ENCODE measurements at regions not wholly inside any gene's neighbourhood (a gene's known extent, or its start where the extent isn't known, plus 50 kb on each side); places are given as distances from the start of the nearest gene placed in this dataset.

DNA sequence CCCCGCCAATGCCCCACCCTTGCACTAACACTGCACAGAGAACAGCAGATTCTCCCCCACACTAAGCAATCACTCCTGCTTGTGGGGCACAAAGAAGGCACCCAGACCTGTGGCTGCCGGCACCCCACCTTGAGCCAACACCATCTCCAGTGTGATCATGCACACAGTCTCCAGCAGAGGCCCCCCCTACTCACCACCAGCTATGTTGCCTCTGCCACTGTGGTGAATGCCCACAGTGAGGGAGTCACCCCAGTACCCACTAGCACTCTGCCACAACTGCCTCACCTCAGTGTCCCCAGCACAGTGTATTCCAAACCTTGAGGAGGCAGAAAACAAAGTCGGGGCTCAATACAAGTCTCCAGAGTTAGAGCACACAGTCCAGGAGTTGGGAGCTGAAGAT, 261.7 kb upstream of the SSTR1 start:
- peaks cover 1% of the 10 kb centered on the region for H3K36me3 Mint-ChIP-seq
- DNase-seq (no peak), ATAC-seq (ENCODE audit: low read depth) (no peak)
- H3K9me3 Mint-ChIP-seq: peaks cover 16% of the 10 kb centered on the region
- H3K4me1 Mint-ChIP-seq: no peaks in the 10 kb centered on the region
- no peak overlapping the region for H3K4me3 Mint-ChIP-seq
- H3K27ac Mint-ChIP-seq: no peak overlapping the region
- POLR2A ChIA-PET: no interaction called here
- H3K27me3 Mint-ChIP-seq: peaks cover 2% of the 10 kb centered on the region

GRCh38 chr14:37946819-37947218, 260.9 kb upstream of the SSTR1 start:
- Mint-ChIP-seq H3K27ac (no peak overlapping the region), H3K36me3 (peaks cover 1% of the 10 kb centered on the region), H3K27me3 (no peaks in the 10 kb centered on the region), H3K4me3 (no peak overlapping the region), H3K4me1 (no peaks in the 10 kb centered on the region), H3K9me3 (peaks cover 16% of the 10 kb centered on the region)
- POLR2A ChIA-PET: no interaction called here
- no peak for DNase-seq
- no peak for ATAC-seq (ENCODE audit: low read depth)

- POLR2A ChIA-PET: no interaction called here
- no peak overlapping the region for H3K4me3 Mint-ChIP-seq
- DNase-seq: no peak
- no peaks in the 10 kb centered on the region for H3K4me1 Mint-ChIP-seq
- peaks cover 1% of the 10 kb centered on the region for H3K36me3 Mint-ChIP-seq
- no peaks in the 10 kb centered on the region for H3K27me3 Mint-ChIP-seq
- no peak overlapping the region for H3K27ac Mint-ChIP-seq
- H3K9me3 Mint-ChIP-seq: peaks cover 16% of the 10 kb centered on the region
- no peak for ATAC-seq (ENCODE audit: low read depth)
Observed at GRCh38 chr14:37948266-37948665, 259.4 kb upstream of the SSTR1 start.

DNA sequence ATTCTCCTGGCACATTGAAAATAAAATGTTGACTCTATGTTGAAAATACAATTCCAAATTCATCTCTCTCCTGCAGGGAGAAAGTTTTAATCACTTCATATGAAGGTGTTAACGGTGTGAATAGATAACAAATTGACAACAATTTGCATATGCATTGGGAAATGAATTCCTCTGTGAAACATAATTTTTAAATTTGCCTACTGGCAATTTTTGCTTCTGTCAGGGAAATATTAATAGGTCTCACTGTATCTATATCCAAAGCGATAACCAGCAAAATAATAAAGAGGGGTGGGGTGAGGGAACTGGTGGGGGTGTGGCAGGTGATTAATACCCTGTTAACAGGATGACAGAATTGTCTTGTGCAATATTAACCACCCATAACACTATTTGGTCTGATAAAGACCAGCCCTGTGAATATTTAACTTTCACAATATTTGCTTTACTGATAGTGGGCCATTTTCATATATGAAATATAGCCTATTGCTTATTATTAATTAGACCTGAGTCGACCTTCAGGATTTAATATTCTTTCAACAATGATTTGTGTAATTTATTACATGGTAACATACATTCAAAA, 239.0 kb upstream of the SSTR1 start:
- H3K27me3 Mint-ChIP-seq: no peaks in the 10 kb centered on the region
- no peaks in the 10 kb centered on the region for H3K36me3 Mint-ChIP-seq
- POLR2A ChIA-PET: no interaction called here
- H3K27ac Mint-ChIP-seq: no peak overlapping the region
- ATAC-seq (ENCODE audit: low read depth): no peak
- no peaks in the 10 kb centered on the region for H3K9me3 Mint-ChIP-seq
- no peak for DNase-seq
- no peak overlapping the region for H3K4me3 Mint-ChIP-seq
- peaks cover 5% of the 10 kb centered on the region for H3K4me1 Mint-ChIP-seq

DNA sequence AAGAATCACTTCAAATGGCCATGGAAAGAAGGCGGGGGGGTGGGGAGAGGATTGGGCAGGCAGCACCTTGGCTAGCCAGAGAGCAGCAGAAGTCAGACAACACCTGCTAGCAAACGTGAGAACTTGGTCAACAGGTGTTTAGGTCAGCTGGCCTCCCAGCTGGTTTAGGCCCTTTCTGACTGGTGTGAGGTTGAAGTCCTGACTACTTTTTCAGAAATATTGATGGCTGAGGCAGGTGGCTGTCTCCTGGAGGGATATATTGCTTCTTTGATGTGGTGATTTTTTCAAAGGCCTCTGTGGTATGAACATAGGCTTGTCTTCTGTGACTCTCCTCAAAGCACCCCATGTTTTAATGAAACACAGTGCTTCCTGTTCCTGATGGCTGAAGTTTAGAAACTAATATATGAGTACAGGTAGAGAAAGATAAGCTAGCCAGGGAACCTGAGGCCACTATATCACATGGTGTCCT, 238.2 kb upstream of the SSTR1 start:
- Mint-ChIP-seq H3K36me3 (no peaks in the 10 kb centered on the region), H3K9me3 (no peaks in the 10 kb centered on the region), H3K4me3 (no peak overlapping the region), H3K4me1 (peaks cover 5% of the 10 kb centered on the region), H3K27me3 (no peaks in the 10 kb centered on the region), H3K27ac (peak overlapping the region; percentile 14)
- POLR2A ChIA-PET: no interaction called here
- no peak for DNase-seq
- ATAC-seq (ENCODE audit: low read depth): no peak

- no peak for DNase-seq
- POLR2A ChIA-PET: no interaction called here
- Mint-ChIP-seq H3K9me3 (no peaks in the 10 kb centered on the region), H3K36me3 (no peaks in the 10 kb centered on the region), H3K27me3 (no peaks in the 10 kb centered on the region), H3K27ac (no peak overlapping the region), H3K4me1 (peaks cover 5% of the 10 kb centered on the region), H3K4me3 (no peak overlapping the region)
- ATAC-seq (ENCODE audit: low read depth): no peak
Observed at GRCh38 chr14:37970696-37971095, 237.0 kb upstream of the SSTR1 start.

DNA sequence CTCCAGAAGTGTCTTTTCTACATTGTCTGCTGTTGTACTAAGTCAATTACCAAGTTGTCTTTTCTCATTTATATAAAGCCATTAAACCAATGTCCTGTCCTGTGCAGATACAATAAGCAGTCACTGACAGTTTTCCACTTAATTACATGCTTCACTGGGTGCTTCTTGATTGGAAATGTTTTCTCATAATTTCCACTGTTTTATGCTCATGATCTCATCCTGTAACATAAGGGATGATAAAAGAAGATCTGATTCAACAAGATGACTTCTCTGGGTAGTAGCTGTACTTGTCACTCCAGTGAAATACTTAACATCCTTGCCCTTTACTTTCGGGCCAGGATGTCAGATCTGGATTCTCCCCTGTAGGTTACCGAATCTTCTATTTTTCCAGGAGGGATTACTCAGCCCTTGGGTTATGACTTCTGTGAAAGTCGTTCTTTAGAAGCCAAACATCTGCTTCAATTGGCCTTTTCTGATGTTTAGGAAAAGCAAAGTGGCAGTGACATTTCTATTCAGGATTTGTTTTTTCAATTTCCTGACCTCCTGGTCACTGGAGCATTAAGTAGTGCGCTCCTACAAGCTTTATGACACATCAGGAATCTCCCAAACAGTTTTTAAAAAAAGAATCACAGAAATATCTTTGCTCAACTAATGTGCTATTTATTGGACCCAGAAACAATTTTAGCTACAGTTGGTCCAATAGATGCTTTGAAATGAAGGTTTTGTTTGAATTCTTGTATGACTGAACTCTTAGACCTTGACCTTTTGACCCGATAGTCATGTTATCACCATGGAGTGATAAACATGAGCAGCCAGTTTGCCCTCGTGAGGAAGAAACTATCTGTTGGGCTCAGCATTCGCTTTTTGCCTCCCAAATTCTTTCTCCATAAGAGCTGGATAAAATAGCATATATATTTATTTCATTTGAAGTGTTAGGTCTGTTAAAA, 234.5 kb upstream of the SSTR1 start:
- Mint-ChIP-seq H3K9me3 (peaks cover 2% of the 10 kb centered on the region), H3K36me3 (no peaks in the 10 kb centered on the region), H3K4me1 (peaks cover 5% of the 10 kb centered on the region), H3K27me3 (peaks cover 2% of the 10 kb centered on the region), H3K27ac (no peak overlapping the region), H3K4me3 (no peak overlapping the region)
- no peak for ATAC-seq (ENCODE audit: low read depth)
- no peak for DNase-seq
- POLR2A ChIA-PET: no interaction called here

- Mint-ChIP-seq H3K4me1 (peaks cover 3% of the 10 kb centered on the region), H3K36me3 (no peaks in the 10 kb centered on the region), H3K27me3 (peaks cover 2% of the 10 kb centered on the region), H3K9me3 (peaks cover 2% of the 10 kb centered on the region), H3K4me3 (no peak overlapping the region), H3K27ac (no peak overlapping the region)
- DNase-seq (no peak), ATAC-seq (ENCODE audit: low read depth) (no peak)
- POLR2A ChIA-PET: no interaction called here
Observed at GRCh38 chr14:37974421-37974820, 233.3 kb upstream of the SSTR1 start.

GRCh38 chr14:37977481-37977880, 230.2 kb upstream of the SSTR1 start:
- POLR2A ChIA-PET: no interaction called here
- H3K36me3 Mint-ChIP-seq: no peaks in the 10 kb centered on the region

GRCh38 chr14:37985826-37986470, 221.8 kb upstream of the SSTR1 start:
- peaks cover 5% of the 10 kb centered on the region for H3K9me3 Mint-ChIP-seq
- H3K4me1 Mint-ChIP-seq: peaks cover 1% of the 10 kb centered on the region
- H3K4me3 Mint-ChIP-seq: no peak overlapping the region
- H3K27me3 Mint-ChIP-seq: peaks cover 2% of the 10 kb centered on the region
- no peaks in the 10 kb centered on the region for H3K36me3 Mint-ChIP-seq
- ATAC-seq (ENCODE audit: low read depth): no peak
- no peak overlapping the region for H3K27ac Mint-ChIP-seq
- POLR2A ChIA-PET: no interaction called here
- no peak for DNase-seq

More at GRCh38 chr14:37977481-37977880, 230.2 kb upstream of the SSTR1 start:
- peaks cover 2% of the 10 kb centered on the region for H3K27me3 Mint-ChIP-seq
- H3K27ac Mint-ChIP-seq: no peak overlapping the region
- DNase-seq (no peak), ATAC-seq (ENCODE audit: low read depth) (no peak)
- peaks cover 10% of the 10 kb centered on the region for H3K9me3 Mint-ChIP-seq
- no peak overlapping the region for H3K4me3 Mint-ChIP-seq
- no peaks in the 10 kb centered on the region for H3K4me1 Mint-ChIP-seq

DNA sequence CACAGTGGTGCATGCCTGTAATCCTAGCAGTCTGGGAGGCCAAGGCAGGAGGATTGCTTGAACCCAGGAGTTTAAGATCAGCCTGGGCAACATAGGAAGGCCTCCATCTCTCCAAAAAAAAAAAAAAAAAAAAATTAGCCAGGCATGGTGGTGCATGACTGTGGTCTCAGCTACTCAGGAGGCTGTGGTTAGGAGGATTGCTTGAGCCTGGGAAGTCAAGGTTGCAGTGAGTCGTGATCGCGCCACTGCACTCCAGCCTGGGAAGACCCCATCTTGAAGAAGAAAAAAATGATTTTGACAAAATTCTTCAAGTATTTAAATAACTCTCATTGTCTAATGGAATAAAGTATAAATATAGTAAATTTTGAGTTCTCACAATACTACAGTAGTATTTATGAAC, 219.2 kb upstream of the SSTR1 start:
- H3K4me3 Mint-ChIP-seq: no peak overlapping the region
- peaks cover 1% of the 10 kb centered on the region for H3K4me1 Mint-ChIP-seq
- DNase-seq: no peak
- H3K9me3 Mint-ChIP-seq: no peaks in the 10 kb centered on the region
- ATAC-seq (ENCODE audit: low read depth): no peak
- POLR2A ChIA-PET: no interaction called here
- H3K27ac Mint-ChIP-seq: no peak overlapping the region
- no peaks in the 10 kb centered on the region for H3K36me3 Mint-ChIP-seq
- peaks cover 2% of the 10 kb centered on the region for H3K27me3 Mint-ChIP-seq

DNA sequence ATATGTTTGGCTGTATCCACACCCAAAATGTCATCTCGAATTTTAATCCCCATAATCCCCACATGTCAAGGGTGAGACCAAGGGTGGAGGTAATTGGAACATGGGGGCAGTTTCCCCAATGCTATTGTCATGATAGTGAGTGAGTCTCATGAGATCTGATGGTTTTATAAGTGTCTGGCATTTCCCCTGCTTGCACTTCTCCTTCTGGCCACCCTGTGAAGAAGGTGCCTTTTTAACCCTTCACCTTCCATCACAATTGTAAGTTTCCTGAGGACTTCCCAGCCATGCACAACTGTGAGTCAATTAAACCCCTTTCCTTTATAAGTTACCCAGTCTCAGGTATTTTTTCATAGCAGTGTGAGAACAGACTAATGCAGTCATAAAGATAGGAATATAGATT, 216.7 kb upstream of the SSTR1 start:
- no peak overlapping the region for H3K27ac Mint-ChIP-seq
- POLR2A ChIA-PET: no interaction called here
- H3K9me3 Mint-ChIP-seq: peaks cover 1% of the 10 kb centered on the region
- H3K27me3 Mint-ChIP-seq: no peaks in the 10 kb centered on the region
- no peaks in the 10 kb centered on the region for H3K36me3 Mint-ChIP-seq
- no peak for ATAC-seq (ENCODE audit: low read depth)
- DNase-seq: no peak
- H3K4me1 Mint-ChIP-seq: no peaks in the 10 kb centered on the region
- H3K4me3 Mint-ChIP-seq: no peak overlapping the region

- DNase-seq (no peak), ATAC-seq (ENCODE audit: low read depth) (no peak)
- no peak overlapping the region for H3K4me3 Mint-ChIP-seq
- POLR2A ChIA-PET: no interaction called here
- H3K36me3 Mint-ChIP-seq: no peaks in the 10 kb centered on the region
- no peaks in the 10 kb centered on the region for H3K4me1 Mint-ChIP-seq
- H3K9me3 Mint-ChIP-seq: peaks cover 1% of the 10 kb centered on the region
- no peak overlapping the region for H3K27ac Mint-ChIP-seq
- H3K27me3 Mint-ChIP-seq: no peaks in the 10 kb centered on the region
Observed at GRCh38 chr14:37992499-37992898, 215.2 kb upstream of the SSTR1 start.
